ENCODE measurements at regions not wholly inside any gene's neighbourhood (a gene's known extent, or its start where the extent isn't known, plus 50 kb on each side); places are given as distances from the start of the nearest gene placed in this dataset.

- no peak for TF ChIP-seq CTCF (conservative IDR thresholded peaks at IDR 0.05; ENCODE audit: low read depth in 2 of 2)
- TF ChIP-seq ZNF462 (CRISPR knock-in tag; IDR thresholded peaks at IDR 0.05), result no peak
- no peak for TF ChIP-seq CREB1 (CRISPR knock-in tag; IDR thresholded peaks at IDR 0.05; ENCODE audit: low read depth)
- TF ChIP-seq REST (IDR thresholded peaks at IDR 0.05; ENCODE audit: unreplicated experiment), result no peak
- no peak for TF ChIP-seq POLR2AphosphoS5 (IDR thresholded peaks at IDR 0.05; ENCODE audit: low read depth)
Measured at GRCh38 chr3:117539729-117540128, 830.1 kb downstream of the TUSC7 start.

Data from GM23338 (cell line).